ENCODE measurements at regions not wholly inside any gene's neighbourhood (a gene's known extent, or its start where the extent isn't known, plus 50 kb on each side); places are given as distances from the start of the nearest gene placed in this dataset.
A peak's percentile ranks its signal among the peaks of the same experiment; 100 is the strongest.

DNA sequence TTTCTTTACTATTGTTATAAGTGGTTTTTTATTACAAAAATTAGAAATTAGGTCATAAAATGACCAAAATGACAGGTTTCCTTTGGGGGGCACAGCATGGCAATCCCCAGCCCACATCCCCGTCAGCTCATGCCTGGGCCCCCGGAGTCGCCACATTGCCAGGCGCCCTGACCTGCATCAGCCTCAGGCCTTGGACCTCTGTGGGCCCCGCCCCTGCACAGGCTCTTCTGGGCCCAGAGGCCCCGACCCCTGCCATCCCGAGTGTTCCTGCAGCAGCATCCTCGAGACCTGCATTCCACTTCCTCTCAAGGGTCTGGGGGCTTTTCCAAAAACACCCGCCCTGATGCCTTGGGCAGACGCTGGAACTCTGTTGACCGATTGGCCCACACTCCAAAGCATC lies 391.1 kb upstream of the MGMT start:
- H3K4me3 ChIP-seq (ENCODE audit: low read depth, low read length), result no peak overlapping the region
- TF ChIP-seq, protein P1, sequence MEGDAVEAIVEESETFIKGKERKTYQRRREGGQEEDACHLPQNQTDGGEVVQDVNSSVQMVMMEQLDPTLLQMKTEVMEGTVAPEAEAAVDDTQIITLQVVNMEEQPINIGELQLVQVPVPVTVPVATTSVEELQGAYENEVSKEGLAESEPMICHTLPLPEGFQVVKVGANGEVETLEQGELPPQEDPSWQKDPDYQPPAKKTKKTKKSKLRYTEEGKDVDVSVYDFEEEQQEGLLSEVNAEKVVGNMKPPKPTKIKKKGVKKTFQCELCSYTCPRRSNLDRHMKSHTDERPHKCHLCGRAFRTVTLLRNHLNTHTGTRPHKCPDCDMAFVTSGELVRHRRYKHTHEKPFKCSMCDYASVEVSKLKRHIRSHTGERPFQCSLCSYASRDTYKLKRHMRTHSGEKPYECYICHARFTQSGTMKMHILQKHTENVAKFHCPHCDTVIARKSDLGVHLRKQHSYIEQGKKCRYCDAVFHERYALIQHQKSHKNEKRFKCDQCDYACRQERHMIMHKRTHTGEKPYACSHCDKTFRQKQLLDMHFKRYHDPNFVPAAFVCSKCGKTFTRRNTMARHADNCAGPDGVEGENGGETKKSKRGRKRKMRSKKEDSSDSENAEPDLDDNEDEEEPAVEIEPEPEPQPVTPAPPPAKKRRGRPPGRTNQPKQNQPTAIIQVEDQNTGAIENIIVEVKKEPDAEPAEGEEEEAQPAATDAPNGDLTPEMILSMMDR (IDR thresholded peaks at IDR 0.05; ENCODE audit: insufficient read depth, low read length), result no peak
- no peak for DNase-seq (ENCODE audit: low read depth)

DNA sequence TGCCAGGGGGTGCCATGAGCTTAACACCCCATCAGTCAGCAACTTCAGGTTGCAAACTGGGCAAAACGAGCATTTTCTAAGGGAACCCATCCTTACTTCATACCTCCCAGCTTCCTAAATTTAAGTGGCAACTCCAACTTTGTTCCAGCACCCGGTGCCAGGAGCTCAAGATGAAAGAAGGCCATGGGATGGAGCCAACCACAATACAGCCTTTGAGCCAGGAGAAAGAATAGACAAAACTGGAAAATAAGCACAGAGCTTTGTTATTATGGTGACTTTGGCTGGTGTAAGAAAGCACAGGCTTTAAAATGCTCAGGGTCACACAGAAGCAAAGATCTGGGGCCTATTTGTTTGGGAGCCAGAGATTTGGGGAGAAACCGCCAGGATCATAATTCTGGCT lies 388.7 kb upstream of the MGMT start:
- TF ChIP-seq, protein P1 (IDR thresholded peaks at IDR 0.05; ENCODE audit: insufficient read depth, low read length), result no peak
- H3K4me3 ChIP-seq (ENCODE audit: low read depth, low read length), result no peak overlapping the region

DNA sequence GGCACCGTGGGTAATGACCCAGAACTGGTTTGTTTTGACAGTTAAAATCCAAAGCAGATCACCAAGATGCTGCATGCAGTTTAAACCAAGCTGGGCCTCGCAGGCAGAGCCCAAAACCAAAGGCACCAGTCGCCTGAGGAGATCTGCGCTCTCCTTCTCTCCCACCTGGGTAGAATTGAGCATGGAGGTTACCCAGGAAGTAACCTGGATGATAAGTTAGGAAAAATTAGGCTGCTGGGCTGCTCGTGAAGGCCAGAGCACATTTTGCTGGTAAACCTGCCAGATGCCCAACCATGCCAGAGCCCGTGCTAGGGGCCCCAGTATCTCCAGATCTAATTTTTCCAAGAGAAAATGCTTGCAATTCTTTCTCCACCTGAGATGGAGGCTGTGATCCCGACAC lies 388.3 kb upstream of the MGMT start:
- TF ChIP-seq, protein P1 (IDR thresholded peaks at IDR 0.05; ENCODE audit: insufficient read depth, low read length), result no peak
- no peak overlapping the region for H3K4me3 ChIP-seq (ENCODE audit: low read depth, low read length)
- no peak for DNase-seq (ENCODE audit: low read depth)

More for the DNA sequence above, 388.7 kb upstream of the MGMT start:
- DNase-seq (ENCODE audit: low read depth), result peak; percentile 39

DNA sequence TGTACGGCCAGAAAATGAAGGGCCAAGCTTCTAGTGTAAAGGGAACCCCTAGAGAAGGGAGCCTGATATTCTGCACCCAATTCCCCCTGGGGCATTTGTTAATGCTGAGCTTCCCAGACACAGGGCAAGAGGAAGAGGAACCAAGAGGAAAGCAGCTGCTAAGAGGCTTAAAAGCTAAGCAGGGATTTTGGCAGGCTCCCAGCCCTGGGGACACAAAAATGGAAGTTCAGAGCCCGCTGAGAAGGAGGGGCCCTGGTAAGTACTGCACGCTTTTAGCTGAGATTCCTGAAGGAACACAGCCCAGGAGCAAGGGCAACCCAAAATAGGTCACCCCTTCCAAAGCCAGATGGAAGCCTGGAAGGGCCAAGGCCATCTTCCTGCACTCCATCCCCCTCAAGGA lies 387.3 kb upstream of the MGMT start:
- TF ChIP-seq, protein P1 (IDR thresholded peaks at IDR 0.05; ENCODE audit: insufficient read depth, low read length), result no peak
- no peak for DNase-seq (ENCODE audit: low read depth)
- H3K4me3 ChIP-seq (ENCODE audit: low read depth, low read length), result no peak overlapping the region

DNA sequence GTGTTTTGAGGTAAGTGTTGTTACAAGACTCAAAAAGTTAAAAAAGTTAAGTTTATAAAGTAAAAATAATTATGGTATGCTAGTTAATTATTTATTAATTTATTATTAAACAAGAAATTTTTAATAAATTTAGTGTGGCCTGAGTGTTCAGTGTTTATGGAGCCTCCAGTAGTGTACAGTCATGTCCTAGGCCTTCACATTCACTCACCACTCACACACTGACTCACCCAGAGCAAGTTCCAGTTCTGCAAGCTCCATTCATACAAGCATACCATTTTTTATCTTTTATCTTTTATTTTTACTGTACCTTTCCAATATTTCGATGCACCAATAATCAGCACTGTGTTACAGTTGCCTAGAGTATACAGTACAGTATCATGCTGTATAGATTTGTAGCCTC lies 381.2 kb upstream of the MGMT start:
- no peak overlapping the region for H3K4me3 ChIP-seq (ENCODE audit: low read depth, low read length)
- DNase-seq (ENCODE audit: low read depth), result peak; percentile 40
- TF ChIP-seq, protein P1 (IDR thresholded peaks at IDR 0.05; ENCODE audit: insufficient read depth, low read length), result no peak

DNA sequence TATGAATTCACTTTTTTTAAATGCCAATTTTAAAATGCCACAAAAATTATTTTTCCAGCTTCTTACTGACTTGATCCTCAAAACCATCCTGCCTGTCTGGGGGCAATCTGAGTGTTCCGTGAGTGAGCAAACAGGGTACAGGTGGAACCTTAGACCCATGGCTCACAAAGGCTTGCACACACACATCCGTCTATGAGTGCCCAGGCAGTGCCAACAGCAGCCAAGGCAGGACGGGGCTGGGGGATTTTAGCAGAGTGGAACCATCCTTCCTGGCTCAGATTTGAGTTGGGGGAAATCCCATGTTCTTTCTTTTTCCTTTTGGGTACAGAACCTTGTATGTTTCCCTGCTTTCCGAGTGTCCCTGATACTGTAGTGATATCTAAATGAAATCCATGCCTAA lies 377.7 kb upstream of the MGMT start:
- no peak overlapping the region for H3K4me3 ChIP-seq (ENCODE audit: low read depth, low read length)
- TF ChIP-seq, protein P1 (IDR thresholded peaks at IDR 0.05; ENCODE audit: insufficient read depth, low read length), result no peak
- no peak for DNase-seq (ENCODE audit: low read depth)

DNA sequence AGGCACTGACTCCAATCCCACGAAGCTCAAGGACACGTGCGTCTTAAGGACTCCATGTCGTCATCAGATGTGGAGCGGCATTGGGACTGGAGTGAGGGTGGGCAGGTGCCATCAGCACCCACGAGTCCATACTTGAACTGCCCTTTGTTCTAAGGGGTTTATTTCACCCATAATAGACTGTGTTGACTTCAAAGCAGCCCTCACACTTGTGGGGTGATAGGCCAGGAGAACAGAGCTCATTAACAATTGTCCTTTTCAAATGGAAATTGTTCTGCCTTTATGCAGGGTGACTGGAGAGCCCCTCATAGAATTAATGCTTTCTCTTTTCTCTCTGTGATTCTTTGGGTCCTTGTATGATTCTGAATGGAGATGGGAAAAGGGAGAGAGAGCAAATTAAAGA lies 376.9 kb upstream of the MGMT start:
- no peak for DNase-seq (ENCODE audit: low read depth)
- no peak overlapping the region for H3K4me3 ChIP-seq (ENCODE audit: low read depth, low read length)
- TF ChIP-seq, protein P1 (IDR thresholded peaks at IDR 0.05; ENCODE audit: insufficient read depth, low read length), result no peak

Measured in fibroblast of the aortic adventitia (primary cell).